ENCODE measurements at regions not wholly inside any gene's neighbourhood (a gene's known extent, or its start where the extent isn't known, plus 50 kb on each side); places are given as distances from the start of the nearest gene placed in this dataset.

GRCh38 chr6:120764312-120764711 lies 570.0 kb downstream of the TBC1D32 start (continued):
- TF ChIP-seq ZNF331 (CRISPR knock-in tag; IDR thresholded peaks at IDR 0.05; ENCODE audit: low read depth) (no peak), STAT1 (IDR thresholded peaks at IDR 0.05; ENCODE audit: unreplicated experiment) (no peak), POLR2AphosphoS5 (IDR thresholded peaks at IDR 0.05; ENCODE audit: low read depth) (no peak), ZNF114 (CRISPR knock-in tag; IDR thresholded peaks at IDR 0.05) (no peak), NANOG (IDR thresholded peaks at IDR 0.05; ENCODE audit: borderline replicate concordance) (no peak), CREB1 (CRISPR knock-in tag; IDR thresholded peaks at IDR 0.05; ENCODE audit: low read depth) (no peak), REST (IDR thresholded peaks at IDR 0.05; ENCODE audit: unreplicated experiment) (no peak)
- TF ChIP-seq, protein P1, sequence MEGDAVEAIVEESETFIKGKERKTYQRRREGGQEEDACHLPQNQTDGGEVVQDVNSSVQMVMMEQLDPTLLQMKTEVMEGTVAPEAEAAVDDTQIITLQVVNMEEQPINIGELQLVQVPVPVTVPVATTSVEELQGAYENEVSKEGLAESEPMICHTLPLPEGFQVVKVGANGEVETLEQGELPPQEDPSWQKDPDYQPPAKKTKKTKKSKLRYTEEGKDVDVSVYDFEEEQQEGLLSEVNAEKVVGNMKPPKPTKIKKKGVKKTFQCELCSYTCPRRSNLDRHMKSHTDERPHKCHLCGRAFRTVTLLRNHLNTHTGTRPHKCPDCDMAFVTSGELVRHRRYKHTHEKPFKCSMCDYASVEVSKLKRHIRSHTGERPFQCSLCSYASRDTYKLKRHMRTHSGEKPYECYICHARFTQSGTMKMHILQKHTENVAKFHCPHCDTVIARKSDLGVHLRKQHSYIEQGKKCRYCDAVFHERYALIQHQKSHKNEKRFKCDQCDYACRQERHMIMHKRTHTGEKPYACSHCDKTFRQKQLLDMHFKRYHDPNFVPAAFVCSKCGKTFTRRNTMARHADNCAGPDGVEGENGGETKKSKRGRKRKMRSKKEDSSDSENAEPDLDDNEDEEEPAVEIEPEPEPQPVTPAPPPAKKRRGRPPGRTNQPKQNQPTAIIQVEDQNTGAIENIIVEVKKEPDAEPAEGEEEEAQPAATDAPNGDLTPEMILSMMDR (conservative IDR thresholded peaks at IDR 0.05; ENCODE audit: low read depth in 2 of 2) = peak; percentile 41 to 72

- Mint-ChIP-seq H3K9me3 (no peaks in the 10 kb centered on the region), H3K27ac (no peak overlapping the region), H3K4me3 (no peak overlapping the region), H3K36me3 (ENCODE audit: low read depth) (no peaks in the 10 kb centered on the region), H3K4me1 (peaks cover 3% of the 10 kb centered on the region; the same call in 1 of the 3 replicates), H3K27me3 (ENCODE audit: insufficient read depth, low read depth, poor library complexity) (no peaks in the 10 kb centered on the region)
- H3K27me3 ChIP-seq (ENCODE audit: insufficient read depth) = no peaks in the 10 kb centered on the region
- H2AFZ ChIP-seq = no peak overlapping the region
- no peaks in the 10 kb centered on the region for H3K9me2 ChIP-seq (ENCODE audit: insufficient read depth)
- no peak for DNase-seq (ENCODE audit: low spot score)
- ATAC-seq = no peak
- H3K4me2 ChIP-seq = no peak overlapping the region
- no peaks in the 10 kb centered on the region for H3K79me2 ChIP-seq (replicated peaks; ENCODE audit: insufficient read depth)
- no peaks in the 10 kb centered on the region for H3K36me3 ChIP-seq (ENCODE audit: insufficient read depth)
- no peaks in the 10 kb centered on the region for H4K20me1 ChIP-seq (replicated peaks; ENCODE audit: insufficient read depth)
- no peak overlapping the region for H3K27ac ChIP-seq (ENCODE audit: low read depth)
- H3K4me3 ChIP-seq = no peak overlapping the region
- no peaks in the 10 kb centered on the region for H3K4me1 ChIP-seq (ENCODE audit: insufficient read depth)
- H3F3A ChIP-seq (replicated peaks; ENCODE audit: low read depth) = no peaks in the 10 kb centered on the region
- TF ChIP-seq JUNB (IDR thresholded peaks at IDR 0.05; ENCODE audit: unreplicated experiment) (no peak), STAT1 (IDR thresholded peaks at IDR 0.05; ENCODE audit: unreplicated experiment) (no peak), EZH2 (IDR thresholded peaks at IDR 0.05; ENCODE audit: low read depth, unreplicated experiment) (no peak), ETS1 (IDR thresholded peaks at IDR 0.05) (no peak), ZNF114 (CRISPR knock-in tag; IDR thresholded peaks at IDR 0.05) (no peak), EZH2phosphoT487 (IDR thresholded peaks at IDR 0.05; ENCODE audit: unreplicated experiment) (no peak), CREB1 (CRISPR knock-in tag; IDR thresholded peaks at IDR 0.05; ENCODE audit: low read depth) (no peak)
- TF ChIP-seq, protein P1 (conservative IDR thresholded peaks at IDR 0.05; ENCODE audit: low read depth in 2 of 2) = no peak
These were observed 574.7 kb downstream of the TBC1D32 start for GRCh38 chr6:120759570-120759969.
